GM19397 (cell line): ENCODE measurements at regions not wholly inside any gene's neighbourhood (a gene's known extent, or its start where the extent isn't known, plus 50 kb on each side); places are given as distances from the start of the nearest gene placed in this dataset.
"Not testable (repeated sequence)": the region's sequence is repeated elsewhere in the genome, so short reads cannot be mapped to it uniquely, and the experiment has no call there.

ENCODE experiments used
- ATAC-seq: cut with Tn5 transposase; IDR thresholded peaks from one replicate; pipeline ENCODE4 v1.9.1; 2021; ENCODE audit warnings: mild to moderate bottlenecking, moderate library complexity; ENCODE audit not compliant: unreplicated experiment

DNA sequence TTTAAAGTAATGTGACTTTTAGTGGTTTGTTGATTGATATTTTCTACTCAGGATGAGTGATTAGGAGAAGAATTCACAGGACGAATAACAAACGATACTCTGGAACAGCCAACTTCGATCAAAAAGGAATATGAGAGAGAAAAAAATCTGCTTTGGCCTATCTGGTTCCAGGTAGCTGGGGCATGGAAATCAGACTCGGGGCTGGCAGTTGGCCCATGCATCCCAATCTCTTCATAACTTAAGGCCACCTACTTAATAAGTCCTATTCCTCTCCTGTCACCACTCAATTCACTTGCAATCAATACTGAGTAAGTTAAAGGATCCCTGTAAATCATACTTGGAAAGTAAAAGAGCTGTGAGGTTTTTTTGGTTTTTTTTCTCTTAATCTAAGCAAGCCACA is 1116.2 kb downstream of the SORCS3 start:
- ATAC-seq = no peak

- ATAC-seq = no peak
Observed at GRCh38 chr10:105756386-105756785, 1115.3 kb downstream of the SORCS3 start.

DNA sequence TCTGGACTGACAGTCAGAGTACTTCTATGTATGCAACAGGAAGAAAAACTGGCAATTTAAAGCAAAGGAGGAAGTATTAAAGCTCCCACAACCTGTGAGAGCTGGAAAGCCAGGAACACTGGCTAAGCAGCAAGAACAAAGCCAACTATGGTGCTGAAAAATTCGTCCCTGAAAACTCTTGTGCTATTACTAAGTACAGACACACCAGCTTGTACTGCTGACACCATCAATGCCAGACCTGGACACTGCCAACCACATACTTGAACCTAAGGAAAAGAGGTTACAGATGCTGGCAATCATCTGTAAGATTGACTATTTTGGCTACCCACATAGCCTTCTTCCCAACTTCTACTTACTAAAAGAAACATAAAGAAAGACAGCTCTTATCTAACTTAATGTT is 1110.6 kb downstream of the SORCS3 start:
- ATAC-seq = no peak

- ATAC-seq = no peak
Observed at GRCh38 chr10:105745596-105746148, 1104.6 kb downstream of the SORCS3 start.

DNA sequence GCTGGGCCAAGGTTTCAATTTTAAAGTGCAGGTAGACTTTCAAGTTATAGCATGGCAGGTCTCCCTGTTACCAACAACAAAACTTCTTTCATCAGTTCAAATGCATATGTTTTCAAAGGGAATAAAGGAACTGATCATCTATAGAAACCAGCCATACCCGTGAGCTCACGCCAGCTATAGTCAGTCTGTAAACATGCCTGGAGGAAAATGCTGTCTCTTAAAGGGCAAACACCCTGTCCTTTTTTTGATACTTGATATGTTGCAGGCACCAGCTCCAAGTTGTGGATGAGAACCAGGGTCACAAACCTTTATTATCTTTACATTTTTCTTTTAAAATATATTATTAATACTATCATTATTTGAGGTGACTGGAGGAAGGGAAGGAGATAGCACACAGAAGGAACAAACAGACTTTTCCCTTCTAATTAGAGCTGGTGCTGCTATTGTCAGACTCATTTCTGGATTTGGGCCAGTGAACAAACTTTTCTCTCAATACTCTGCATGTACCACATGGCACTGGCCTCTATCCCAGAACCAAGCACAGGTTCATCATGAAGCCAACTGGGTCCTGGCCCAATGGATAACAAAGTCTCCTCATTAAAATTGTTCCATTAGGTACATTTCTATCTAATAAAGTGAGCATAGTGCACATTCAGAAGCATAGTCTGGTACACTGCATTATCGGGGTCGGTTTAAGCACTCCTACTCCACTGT is 1102.4 kb downstream of the SORCS3 start:
- ATAC-seq = no peak

GRCh38 chr10:105742923-105743322 is 1101.8 kb downstream of the SORCS3 start:
- no peak for ATAC-seq

GRCh38 chr10:105742184-105742583 is 1101.1 kb downstream of the SORCS3 start:
- ATAC-seq = no peak

- ATAC-seq = no peak
Observed at GRCh38 chr10:105734479-105734878, 1093.4 kb downstream of the SORCS3 start.

GRCh38 chr10:105733924-105734323 is 1092.8 kb downstream of the SORCS3 start:
- no peak for ATAC-seq

DNA sequence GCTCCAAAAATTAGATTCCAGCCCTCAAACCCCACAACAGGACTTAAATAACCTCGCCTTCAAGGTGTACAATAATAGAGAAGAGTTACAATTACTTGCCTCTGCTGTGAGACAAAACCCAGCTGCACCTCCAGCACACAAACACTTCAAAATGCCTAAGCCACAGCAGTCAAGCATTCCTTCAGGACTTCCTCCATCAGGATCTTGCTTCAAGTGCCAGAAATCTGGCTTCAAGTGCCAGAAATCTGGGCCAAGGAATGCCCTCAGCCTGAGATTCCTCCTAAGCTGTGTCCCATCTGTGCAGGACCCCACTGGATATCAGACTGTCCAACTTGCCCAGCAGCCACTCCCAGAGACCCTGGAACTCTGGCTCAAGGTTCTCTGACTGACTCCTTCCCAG is 1088.3 kb downstream of the SORCS3 start:
- ATAC-seq = no peak

- not testable (repeated sequence) for ATAC-seq
Observed at GRCh38 chr10:105727586-105727985, 1086.5 kb downstream of the SORCS3 start.

DNA sequence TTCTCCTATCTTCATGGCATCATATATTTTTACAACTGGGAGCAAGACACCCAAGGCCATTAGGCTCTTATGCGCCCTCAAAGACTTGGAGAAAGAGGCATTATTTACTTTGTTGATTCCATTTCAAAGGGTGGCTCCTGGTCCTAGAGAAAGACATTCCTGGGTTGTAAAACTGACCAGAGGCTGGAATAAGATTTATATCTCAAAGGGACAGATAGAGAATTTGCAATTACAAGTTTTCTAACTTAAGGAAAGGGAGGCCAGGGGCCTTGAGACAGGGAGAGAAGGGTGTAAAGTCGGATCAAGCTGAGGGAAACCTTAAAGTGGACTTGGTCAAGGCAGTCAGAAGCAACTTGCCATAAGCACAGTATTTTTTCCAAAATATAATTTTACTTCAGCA is 1086.0 kb downstream of the SORCS3 start:
- no peak for ATAC-seq

DNA sequence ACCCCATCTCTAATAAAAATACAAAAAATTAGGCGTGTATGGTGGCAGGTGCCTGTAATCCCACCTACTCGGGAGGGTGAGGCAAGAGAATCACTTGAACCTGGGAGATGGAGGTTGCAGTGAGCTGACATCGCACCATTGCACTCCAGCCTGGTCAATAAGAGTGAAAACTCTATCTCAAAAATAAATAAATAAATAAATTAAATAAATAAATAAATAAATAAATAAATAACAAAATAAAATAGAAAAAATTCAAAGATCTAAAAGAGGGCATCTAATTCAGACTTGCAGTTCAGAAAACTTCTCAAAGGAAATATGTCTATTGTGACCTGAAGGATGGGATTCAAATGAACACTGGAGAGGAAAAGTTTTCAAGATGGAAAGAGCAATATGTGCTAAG is 1085.1 kb downstream of the SORCS3 start:
- ATAC-seq = no peak

DNA sequence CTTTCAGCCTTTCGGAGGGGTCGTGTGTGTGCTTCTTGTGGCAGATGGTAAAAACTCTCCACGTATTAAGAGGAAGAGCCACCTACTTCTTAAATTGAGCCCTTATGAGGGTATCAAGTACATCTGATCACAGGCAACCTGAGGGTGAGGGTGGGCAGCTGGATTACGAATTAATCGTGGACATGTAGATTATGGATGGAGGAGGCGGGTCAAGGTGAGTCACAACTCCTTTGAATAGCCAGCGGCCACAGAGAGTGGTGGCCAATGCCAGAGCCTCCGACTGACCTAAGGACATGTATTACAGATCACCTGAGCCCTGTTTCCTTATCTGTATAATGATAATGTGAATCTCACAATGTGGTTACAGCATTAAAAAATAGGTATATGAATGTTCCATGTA is 1083.9 kb downstream of the SORCS3 start:
- no peak for ATAC-seq

DNA sequence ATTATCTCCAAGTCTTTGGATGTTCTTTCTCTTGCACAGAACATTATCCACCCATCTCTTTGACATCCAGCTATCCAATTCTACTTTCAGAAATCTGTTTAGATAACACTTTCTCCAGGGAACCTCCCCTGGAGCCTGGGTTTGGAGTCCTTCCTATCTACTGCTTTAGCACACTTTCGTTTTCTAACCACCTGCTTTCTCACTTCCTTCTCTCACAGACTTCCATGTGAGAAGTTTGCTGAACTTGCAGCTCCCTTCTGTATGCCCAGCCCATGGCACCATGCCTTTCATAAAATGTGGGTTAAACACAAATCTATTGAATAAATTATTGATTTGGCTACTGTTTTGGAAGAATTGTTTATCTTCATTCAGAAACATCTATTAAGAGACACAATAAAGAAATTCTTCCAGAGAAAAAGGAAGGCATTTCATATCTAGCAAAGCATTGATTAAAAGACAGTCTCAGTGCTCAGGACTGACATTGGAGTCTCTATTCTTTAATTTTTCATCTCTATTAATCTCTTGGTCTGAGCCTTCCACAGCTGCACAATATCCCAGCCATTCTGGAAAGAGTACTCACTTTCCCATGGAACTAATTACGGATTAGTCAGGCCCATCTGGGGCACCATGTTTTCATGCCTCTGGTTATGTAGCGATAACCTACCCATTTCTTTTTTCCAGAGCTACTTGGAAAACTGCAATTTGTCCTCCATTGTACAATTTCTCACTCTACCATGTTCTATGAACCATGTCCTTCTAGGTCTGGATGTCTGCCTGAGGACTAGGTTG is 1077.3 kb downstream of the SORCS3 start:
- ATAC-seq = no peak

DNA sequence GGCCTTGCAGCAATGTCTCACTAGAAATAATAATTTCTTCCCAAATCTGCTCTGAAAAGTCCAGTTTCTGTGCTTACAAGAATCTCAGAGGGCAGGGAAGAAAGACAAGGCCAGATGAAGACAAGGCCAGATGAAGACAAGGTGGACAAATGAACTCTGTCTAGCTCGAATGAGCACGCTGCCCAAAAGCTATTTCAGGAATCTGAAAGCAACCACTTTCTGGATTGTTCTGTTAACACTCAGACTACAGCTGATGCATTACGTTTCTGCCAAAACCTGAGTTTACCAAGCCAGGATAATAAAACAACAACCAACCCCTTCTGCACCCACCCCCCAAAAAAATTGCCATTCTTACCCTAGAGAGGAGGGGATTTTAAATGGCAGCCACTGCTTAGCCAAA is 1073.6 kb downstream of the SORCS3 start:
- ATAC-seq = no peak

- ATAC-seq = no peak
Observed at GRCh38 chr10:105707603-105708002, 1066.5 kb downstream of the SORCS3 start.

DNA sequence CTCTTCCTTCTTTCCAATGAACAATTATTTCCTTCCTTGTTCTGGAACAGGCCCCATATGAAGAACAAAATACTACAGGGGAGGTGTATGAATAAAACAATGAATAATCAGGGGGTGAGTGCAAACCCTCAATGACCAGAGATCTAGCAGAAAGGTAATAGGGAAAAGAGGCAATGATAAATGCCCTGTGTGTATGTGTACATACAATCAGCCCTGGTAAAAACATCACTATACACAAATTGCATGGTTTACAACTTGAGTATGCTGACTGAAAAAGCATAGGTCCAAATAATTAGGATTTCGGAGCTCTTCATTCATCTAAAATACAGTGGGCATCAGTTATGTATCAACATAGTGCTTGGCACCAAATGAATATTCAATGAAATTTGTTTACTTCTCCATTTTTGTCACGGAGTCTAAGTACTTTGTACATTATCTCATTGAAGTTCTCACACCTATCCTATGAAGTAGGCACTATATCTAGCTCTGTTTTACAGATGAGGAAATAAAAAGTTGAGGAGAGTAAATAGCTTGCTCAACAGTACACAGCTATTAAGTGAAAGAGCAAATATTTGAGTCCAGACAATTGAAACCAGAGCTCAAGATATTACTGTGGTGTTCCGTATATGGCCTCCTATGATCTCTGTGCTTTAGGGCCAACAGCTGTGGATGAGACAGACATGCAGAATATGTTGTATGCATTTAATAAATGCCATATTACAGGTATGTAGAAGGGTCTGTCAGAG is 1065.4 kb downstream of the SORCS3 start:
- no peak for ATAC-seq

DNA sequence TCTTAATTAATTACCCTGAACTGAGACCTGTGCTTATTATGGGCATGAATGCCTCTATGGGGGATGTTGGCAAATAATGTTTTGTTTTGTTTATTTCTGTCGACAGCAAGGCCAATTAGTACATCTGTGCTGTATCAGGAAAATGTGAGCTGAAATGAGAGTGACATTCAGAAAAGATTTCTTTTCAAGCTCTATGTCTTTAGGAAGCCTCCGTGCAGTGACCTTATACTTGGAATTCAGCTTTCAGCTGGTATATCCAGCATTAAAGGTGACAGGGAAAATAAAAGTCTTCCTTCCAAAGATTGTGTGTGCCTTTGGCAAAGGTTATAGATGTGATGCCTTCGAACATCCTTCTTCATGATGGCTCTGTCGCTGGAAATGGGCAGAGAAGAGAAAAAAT is 1061.1 kb downstream of the SORCS3 start:
- no peak for ATAC-seq

GRCh38 chr10:105700218-105700617 is 1059.1 kb downstream of the SORCS3 start:
- ATAC-seq = no peak

DNA sequence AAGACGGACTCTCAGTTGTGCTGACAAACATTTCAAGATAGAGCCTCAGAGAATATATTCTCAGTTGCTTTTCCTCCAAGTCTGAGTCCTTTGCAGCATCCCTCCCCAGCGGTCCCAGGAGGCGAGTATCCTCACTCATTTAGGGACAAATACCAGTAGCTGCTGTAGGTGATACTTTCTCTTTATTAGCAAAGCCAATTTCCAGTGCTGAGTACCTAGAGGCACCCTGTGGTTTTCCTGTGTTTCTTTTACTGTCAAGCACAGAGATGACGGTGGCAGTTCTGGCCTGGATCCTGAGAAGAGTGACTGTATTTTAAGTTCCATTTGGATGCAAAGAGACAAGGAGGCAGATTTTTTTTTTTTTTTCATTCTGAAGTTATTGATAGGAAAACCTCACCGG is 1058.4 kb downstream of the SORCS3 start:
- ATAC-seq = no peak
